GM23248 (cell line): ENCODE measurements at regions not wholly inside any gene's neighbourhood (a gene's known extent, or its start where the extent isn't known, plus 50 kb on each side); places are given as distances from the start of the nearest gene placed in this dataset.

Source experiments
- DNase-seq: peaks from one replicate; pipeline ENCODE4 v3.0.0-alpha.2; 2015
- H2AFZ ChIP-seq: fragments of 200-600 bp; sonication (generic); 2 replicates; pipeline ENCODE4 v1.6.1; 2016; ENCODE audit warnings: antibody characterized with exemption
- H3F3A ChIP-seq: fragments of 200-600 bp; sonication (generic); 2 replicates; pipeline ENCODE4 v1.6.1; 2016; ENCODE audit warnings: mild to moderate bottlenecking, antibody characterized with exemption, mixed run types; ENCODE audit not compliant: insufficient read depth
- H3K27ac ChIP-seq: fragments of 200-600 bp; sonication (generic); 2 replicates; pipeline ENCODE4 v1.5.1; 2016; ENCODE audit warnings: mild to moderate bottlenecking
- H3K27me3 ChIP-seq: fragments of 200-600 bp; sonication (generic); replicated peaks from 2 replicates; pipeline ENCODE4 v1.6.1; 2016; ENCODE audit warnings: mild to moderate bottlenecking; ENCODE audit not compliant: insufficient read depth
- H3K36me3 ChIP-seq: fragments of 200-600 bp; sonication (generic); 2 replicates; pipeline ENCODE4 v1.6.1; 2016; ENCODE audit warnings: low read depth, mild to moderate bottlenecking
- H3K4me1 ChIP-seq: fragments of 200-600 bp; sonication (generic); 2 replicates; pipeline ENCODE4 v1.6.1; 2016; ENCODE audit warnings: mild to moderate bottlenecking; ENCODE audit not compliant: insufficient read depth
- H3K4me2 ChIP-seq: fragments of 200-600 bp; sonication (generic); one replicate; pipeline ENCODE4 v1.6.1; 2016; ENCODE audit warnings: mild to moderate bottlenecking; ENCODE audit not compliant: unreplicated experiment
- H3K4me3 ChIP-seq: fragments of 200-600 bp; sonication (generic); 2 replicates; pipeline ENCODE4 v1.5.1; 2016; ENCODE audit warnings: mild to moderate bottlenecking
- H3K79me2 ChIP-seq: fragments of 200-600 bp; sonication (generic); 2 replicates; pipeline ENCODE4 v1.6.1; 2016; ENCODE audit warnings: mild to moderate bottlenecking; ENCODE audit not compliant: insufficient read depth
- H3K9ac ChIP-seq: fragments of 200-600 bp; sonication (generic); 2 replicates; pipeline ENCODE4 v1.6.1; 2016; ENCODE audit warnings: mild to moderate bottlenecking
- H3K9me2 ChIP-seq: fragments of 200-600 bp; sonication (generic); 2 replicates; pipeline ENCODE4 v1.6.1; 2016; ENCODE audit warnings: mixed run types, mild to moderate bottlenecking, moderate library complexity; ENCODE audit not compliant: insufficient read depth
- H3K9me3 ChIP-seq: fragments of 200-600 bp; sonication (generic); one replicate; pipeline ENCODE4 v1.6.1; 2017; ENCODE audit warnings: low read depth
- H4K20me1 ChIP-seq: fragments of 200-600 bp; sonication (generic); 2 replicates; pipeline ENCODE4 v1.6.0; 2016; ENCODE audit not compliant: insufficient read depth
- EZH2 ChIP-seq: fragments of 200-600 bp; sonication (generic); IDR thresholded peaks from 2 replicates; pipeline ENCODE4 v1.6.1; 2018; ENCODE audit warnings: antibody characterized with exemption, mild to moderate bottlenecking; ENCODE audit not compliant: insufficient read depth, poor library complexity, severe bottlenecking
- EZH2phosphoT487 ChIP-seq: fragments of 200-600 bp; sonication (generic); IDR thresholded peaks from 2 replicates; pipeline ENCODE4 v1.6.1; 2018; ENCODE audit warnings: antibody characterized with exemption, moderate library complexity, mild to moderate bottlenecking, low read depth; ENCODE audit not compliant: insufficient read depth
- WGBS, 2 experiments: methylation state at CpG; one replicate each; pipeline ENCODE4 v1.1.6; 2015 to 2017; ENCODE audit warnings: low lambda C conversion rate in 2 of 2, low coverage in 1 of 2; ENCODE audit errors: missing lambda C conversion rate in 2 of 2; 5-methylcytosine and 5-hydroxymethylcytosine counted together
- in situ Hi-C: fragments of 300-500 bp; cut with MboI; formaldehyde crosslinking; loops from 2 replicates; pipeline ENCODE4 v1.15.0; 2020

DNA sequence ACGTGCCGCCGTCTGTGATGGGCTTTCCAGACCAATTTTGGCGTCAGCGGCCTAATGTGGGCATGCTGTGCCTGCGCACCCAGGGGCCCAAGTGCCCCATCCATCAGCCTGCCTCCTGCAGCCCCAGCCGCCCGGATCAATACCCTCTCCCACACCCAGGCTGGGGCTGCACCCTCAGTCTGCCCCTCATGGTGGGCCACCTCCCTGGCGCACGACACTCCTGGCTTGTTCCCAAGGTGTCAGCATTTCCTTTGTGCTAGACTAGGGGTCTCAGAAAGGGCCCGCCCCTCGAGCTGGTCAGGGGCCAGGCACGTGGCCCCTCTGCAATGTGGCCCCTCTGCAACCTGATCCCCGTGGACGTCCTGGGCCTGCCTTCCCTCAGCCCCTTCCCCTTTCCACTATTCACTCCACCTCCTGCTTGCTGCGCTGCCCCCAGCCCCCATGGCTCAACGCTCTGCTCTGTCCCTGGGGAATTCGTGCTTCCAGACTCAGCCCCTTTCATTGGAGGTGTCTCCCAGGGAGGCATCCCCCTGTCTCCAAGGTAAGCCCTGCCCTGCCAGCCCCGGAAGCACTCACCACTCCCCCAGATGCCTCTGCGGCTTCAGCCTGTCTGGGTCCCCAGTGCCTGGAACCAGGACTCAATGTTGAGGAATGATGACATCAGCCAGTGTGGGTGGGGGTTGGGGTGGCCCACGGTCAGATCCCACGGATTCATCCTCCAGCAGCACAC, 130.8 kb downstream of the HMX1 start:
- H3K4me3 ChIP-seq: no peak overlapping the region
- H3K9ac ChIP-seq: no peak overlapping the region
- no peaks in the 10 kb centered on the region for H3K9me2 ChIP-seq
- TF ChIP-seq EZH2 (no peak), EZH2phosphoT487 (no peak)
- H3K9me3 ChIP-seq: no peaks in the 10 kb centered on the region
- DNase-seq: no peak
- in situ Hi-C loops: no loop called here
- H3K4me1 ChIP-seq: no peaks in the 10 kb centered on the region
- H3F3A ChIP-seq: no peaks in the 10 kb centered on the region
- no peak overlapping the region for H3K27ac ChIP-seq
- H3K4me2 ChIP-seq: no peak overlapping the region
- WGBS, 2 experiments: 44% methylated on average over 22 of the region's 22 CpGs
- H3K36me3 ChIP-seq: no peaks in the 10 kb centered on the region
- H2AFZ ChIP-seq: no peak overlapping the region
- peaks cover 4% of the 10 kb centered on the region; the same call in 1 of the 2 replicates for H3K27me3 ChIP-seq
- H4K20me1 ChIP-seq: no peaks in the 10 kb centered on the region
- no peaks in the 10 kb centered on the region for H3K79me2 ChIP-seq

DNA sequence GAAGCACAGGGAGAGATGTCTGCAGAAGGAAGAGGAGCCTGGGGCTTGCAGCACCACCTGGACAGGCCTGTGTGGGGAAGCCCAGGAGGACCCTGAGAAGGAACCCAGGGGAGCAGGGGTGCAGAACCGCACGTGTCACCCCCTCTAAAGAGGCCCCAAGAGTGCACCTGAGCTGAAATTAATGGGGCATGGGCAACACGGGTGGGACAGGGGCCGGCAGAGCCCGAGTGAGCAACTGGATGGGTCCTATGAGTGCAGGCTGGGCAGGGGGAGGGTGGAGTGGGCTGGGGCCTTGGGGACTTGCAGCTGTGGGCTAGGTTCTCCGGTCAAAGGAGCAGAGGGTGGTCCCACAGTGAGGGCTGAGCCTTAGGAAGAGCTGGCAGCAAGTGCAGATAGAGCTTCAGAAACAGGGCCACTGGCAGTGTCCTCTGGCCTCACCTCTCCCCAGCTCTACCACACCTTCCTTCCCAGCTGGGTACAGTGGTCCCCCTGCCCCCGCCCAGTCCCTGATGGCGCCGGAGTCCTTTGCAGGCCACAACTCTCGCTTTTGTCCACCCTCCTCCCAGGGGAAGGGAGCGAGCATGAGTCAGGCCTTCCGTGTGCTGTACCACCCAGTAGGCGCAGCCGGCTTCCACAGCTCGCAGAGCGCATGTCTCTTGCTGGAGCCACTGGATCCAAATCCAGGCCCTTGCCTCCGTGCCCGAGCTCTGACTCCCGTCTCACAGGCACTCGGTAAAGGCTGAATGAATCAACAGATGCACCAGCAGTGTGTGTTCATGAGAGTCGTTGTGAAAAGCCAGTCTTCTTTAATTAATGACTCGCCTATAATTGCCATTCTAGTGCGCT, 131.6 kb downstream of the HMX1 start:
- Histone ChIP-seq H3K27me3 (peaks cover 4% of the 10 kb centered on the region; the same call in 1 of the 2 replicates), H3K9ac (no peak overlapping the region), H3K4me1 (no peaks in the 10 kb centered on the region), H3K36me3 (no peaks in the 10 kb centered on the region), H3K4me2 (no peak overlapping the region), H4K20me1 (no peaks in the 10 kb centered on the region), H3K9me3 (no peaks in the 10 kb centered on the region), H3K9me2 (no peaks in the 10 kb centered on the region), H3K4me3 (no peak overlapping the region), H3F3A (no peaks in the 10 kb centered on the region), H3K27ac (no peak overlapping the region), H3K79me2 (no peaks in the 10 kb centered on the region), H2AFZ (no peak overlapping the region)
- 50 to 54% methylated on average over 21 to 23 of the region's 23 CpGs for WGBS, 2 experiments
- DNase-seq: no peak
- TF ChIP-seq EZH2phosphoT487 (no peak), EZH2 (no peak)
- in situ Hi-C loops: no loop called here

DNA sequence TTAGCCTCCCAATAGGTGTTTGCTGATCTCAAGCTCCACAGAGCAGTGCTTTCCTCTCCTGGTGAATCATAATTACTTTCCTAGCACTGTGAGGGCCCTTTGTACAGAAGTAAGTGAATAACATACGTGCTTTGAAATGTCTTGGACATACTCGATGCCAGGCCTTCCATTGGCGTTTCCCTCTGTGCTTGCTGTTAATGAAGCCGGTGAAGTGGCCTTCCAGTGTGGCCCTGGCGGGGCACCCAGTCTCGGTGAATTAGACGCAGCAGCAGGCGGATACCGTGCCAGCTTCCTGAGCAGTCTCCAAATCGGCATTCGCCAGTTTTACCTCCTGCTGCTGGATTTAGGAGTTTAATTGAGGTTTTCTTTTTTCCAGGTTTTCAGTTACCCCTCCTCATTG, 132.3 kb downstream of the HMX1 start:
- Histone ChIP-seq H3K36me3 (no peaks in the 10 kb centered on the region), H3K27me3 (peaks cover 4% of the 10 kb centered on the region; the same call in 1 of the 2 replicates), H3K27ac (no peak overlapping the region), H3F3A (no peaks in the 10 kb centered on the region), H4K20me1 (no peaks in the 10 kb centered on the region), H3K4me3 (no peak overlapping the region), H2AFZ (no peak overlapping the region), H3K9me2 (no peaks in the 10 kb centered on the region), H3K9ac (no peak overlapping the region), H3K4me1 (no peaks in the 10 kb centered on the region), H3K4me2 (no peak overlapping the region), H3K9me3 (no peaks in the 10 kb centered on the region), H3K79me2 (no peaks in the 10 kb centered on the region)
- DNase-seq: no peak
- TF ChIP-seq EZH2: no peak
- TF ChIP-seq EZH2phosphoT487: no peak
- 19 to 21% methylated on average over 11 of the region's 11 CpGs for WGBS, 2 experiments
- in situ Hi-C loops: no loop called here

DNA sequence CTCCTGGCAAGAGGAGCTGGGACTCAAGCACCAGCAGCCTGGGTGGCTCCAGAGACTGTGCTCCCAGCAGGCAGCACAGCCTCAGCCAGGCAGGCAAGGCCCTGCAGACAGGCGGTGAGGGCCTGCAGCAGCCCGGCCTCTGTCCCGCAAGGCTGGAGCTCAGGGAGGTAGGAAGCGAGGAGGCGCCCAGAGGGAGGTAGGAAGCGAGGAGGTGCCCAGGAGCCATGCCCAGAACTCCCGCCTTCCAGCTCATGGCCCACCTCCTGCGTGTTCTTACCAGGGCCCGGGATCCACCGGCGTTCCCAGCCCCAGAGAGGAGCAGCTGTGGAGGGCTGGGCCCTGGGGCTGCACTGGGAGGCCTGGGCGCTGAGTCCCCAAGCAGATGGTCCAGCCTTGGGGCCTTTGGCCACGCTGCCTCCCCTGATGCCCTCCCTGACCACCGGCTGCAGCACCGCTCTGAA, 133.1 kb downstream of the HMX1 start:
- Histone ChIP-seq H3K27ac (no peak overlapping the region), H3K4me3 (no peak overlapping the region), H3K9me3 (no peaks in the 10 kb centered on the region), H3F3A (no peaks in the 10 kb centered on the region), H3K9ac (no peak overlapping the region), H3K4me2 (no peak overlapping the region), H3K4me1 (no peaks in the 10 kb centered on the region), H3K9me2 (no peaks in the 10 kb centered on the region), H3K27me3 (peaks cover 4% of the 10 kb centered on the region; the same call in 1 of the 2 replicates), H3K36me3 (no peaks in the 10 kb centered on the region), H3K79me2 (no peaks in the 10 kb centered on the region), H2AFZ (no peak overlapping the region), H4K20me1 (no peaks in the 10 kb centered on the region)
- DNase-seq: no peak
- in situ Hi-C loops: no loop called here
- 56 to 57% methylated on average over 14 to 15 of the region's 15 CpGs for whole genome bisulfite sequencing, 2 experiments
- no peak for TF ChIP-seq EZH2phosphoT487
- TF ChIP-seq EZH2: no peak
